Spleen (tissue), 7 donors: ENCODE measurements at regions not wholly inside any gene's neighbourhood (a gene's known extent, or its start where the extent isn't known, plus 50 kb on each side); places are given as distances from the start of the nearest gene placed in this dataset.

ENCODE experiments used
- POLR2A ChIP-seq, 3 donors: fragments of 450-650 bp; IDR thresholded peaks; one replicate each; pipeline ENCODE4 v1.5.1; 2017; ENCODE audit warnings: antibody characterized with exemption in 3 of 3, mild to moderate bottlenecking in 1 of 3
- POLR2AphosphoS5 ChIP-seq, 3 donors: sonication (generic); formaldehyde crosslinking; IDR thresholded peaks; one replicate each; pipeline ENCODE4 v1.5.1; 2017; ENCODE audit warnings: antibody characterized with exemption in 3 of 3
- TF ChIP-seq, protein P1 (sequence below), 11 experiments: fragments of 200-600 bp in 7 of 11; fragments of 450-650 bp in 4 of 11; sonication (generic) in 4 of 11; IDR thresholded peaks in 8 of 11; conservative IDR thresholded peaks in 3 of 11; 1 replicate in 7 of 11; 2 replicates in 4 of 11; pipeline versions ENCODE4 v1.4.0 to v1.8.0; 2016 to 2021; ENCODE audit warnings: antibody characterized with exemption in 11 of 11, inconsistent platforms in 4 of 11, mild to moderate bottlenecking in 1 of 11
- donor health status: DM: no; HTN: no; CAD: no; lungs with moderate emphysema.
- donor health status: DM: no; HTN: no; CAD: no.
- donor health status: DM: no; HTN: no; CAD: no.

DNA sequence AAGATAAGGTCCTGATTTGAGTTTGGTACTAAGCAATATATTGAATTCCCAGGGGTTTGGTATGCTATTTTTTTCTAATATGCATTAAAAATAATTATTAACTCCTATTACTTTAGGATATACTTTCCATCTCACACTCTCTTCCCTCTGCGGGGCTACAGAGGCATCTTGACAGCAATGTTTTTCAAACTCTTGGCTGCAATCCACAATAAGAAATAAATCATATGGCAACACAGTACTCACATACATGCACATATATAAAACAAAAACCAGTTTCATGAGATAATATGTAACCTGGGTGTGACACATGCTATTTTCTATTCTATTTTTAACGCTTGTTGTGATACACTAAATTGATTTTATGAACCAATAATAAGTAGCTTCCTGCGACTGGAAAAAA lies 189.5 kb downstream of the UNC5CL start:
- TF ChIP-seq, protein P1, sequence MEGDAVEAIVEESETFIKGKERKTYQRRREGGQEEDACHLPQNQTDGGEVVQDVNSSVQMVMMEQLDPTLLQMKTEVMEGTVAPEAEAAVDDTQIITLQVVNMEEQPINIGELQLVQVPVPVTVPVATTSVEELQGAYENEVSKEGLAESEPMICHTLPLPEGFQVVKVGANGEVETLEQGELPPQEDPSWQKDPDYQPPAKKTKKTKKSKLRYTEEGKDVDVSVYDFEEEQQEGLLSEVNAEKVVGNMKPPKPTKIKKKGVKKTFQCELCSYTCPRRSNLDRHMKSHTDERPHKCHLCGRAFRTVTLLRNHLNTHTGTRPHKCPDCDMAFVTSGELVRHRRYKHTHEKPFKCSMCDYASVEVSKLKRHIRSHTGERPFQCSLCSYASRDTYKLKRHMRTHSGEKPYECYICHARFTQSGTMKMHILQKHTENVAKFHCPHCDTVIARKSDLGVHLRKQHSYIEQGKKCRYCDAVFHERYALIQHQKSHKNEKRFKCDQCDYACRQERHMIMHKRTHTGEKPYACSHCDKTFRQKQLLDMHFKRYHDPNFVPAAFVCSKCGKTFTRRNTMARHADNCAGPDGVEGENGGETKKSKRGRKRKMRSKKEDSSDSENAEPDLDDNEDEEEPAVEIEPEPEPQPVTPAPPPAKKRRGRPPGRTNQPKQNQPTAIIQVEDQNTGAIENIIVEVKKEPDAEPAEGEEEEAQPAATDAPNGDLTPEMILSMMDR (IDR thresholded peaks at IDR 0.05 in 8 of 11, conservative IDR thresholded peaks at IDR 0.05 in 3 of 11), result no peak
- TF ChIP-seq POLR2A (IDR thresholded peaks at IDR 0.05) (no peak), POLR2AphosphoS5 (IDR thresholded peaks at IDR 0.05) (no peak)
